ENCODE measurements at regions not wholly inside any gene's neighbourhood (a gene's known extent, or its start where the extent isn't known, plus 50 kb on each side); places are given as distances from the start of the nearest gene placed in this dataset.

- TF ChIP-seq POLR2A (IDR thresholded peaks at IDR 0.05; ENCODE audit: low read depth) (no peak), EP300 (IDR thresholded peaks at IDR 0.05) (no peak)
- TF ChIP-seq, protein P1, sequence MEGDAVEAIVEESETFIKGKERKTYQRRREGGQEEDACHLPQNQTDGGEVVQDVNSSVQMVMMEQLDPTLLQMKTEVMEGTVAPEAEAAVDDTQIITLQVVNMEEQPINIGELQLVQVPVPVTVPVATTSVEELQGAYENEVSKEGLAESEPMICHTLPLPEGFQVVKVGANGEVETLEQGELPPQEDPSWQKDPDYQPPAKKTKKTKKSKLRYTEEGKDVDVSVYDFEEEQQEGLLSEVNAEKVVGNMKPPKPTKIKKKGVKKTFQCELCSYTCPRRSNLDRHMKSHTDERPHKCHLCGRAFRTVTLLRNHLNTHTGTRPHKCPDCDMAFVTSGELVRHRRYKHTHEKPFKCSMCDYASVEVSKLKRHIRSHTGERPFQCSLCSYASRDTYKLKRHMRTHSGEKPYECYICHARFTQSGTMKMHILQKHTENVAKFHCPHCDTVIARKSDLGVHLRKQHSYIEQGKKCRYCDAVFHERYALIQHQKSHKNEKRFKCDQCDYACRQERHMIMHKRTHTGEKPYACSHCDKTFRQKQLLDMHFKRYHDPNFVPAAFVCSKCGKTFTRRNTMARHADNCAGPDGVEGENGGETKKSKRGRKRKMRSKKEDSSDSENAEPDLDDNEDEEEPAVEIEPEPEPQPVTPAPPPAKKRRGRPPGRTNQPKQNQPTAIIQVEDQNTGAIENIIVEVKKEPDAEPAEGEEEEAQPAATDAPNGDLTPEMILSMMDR (IDR thresholded peaks at IDR 0.05), result no peak
Measured at GRCh38 chr9:81132318-81132717, 557.0 kb downstream of the TLE1 start.
